Activated CD4-positive, alpha-beta T cell treated with anti-CD3 and anti-CD28 coated beads for 36 hours (primary cell): ENCODE measurements at regions not wholly inside any gene's neighbourhood (a gene's known extent, or its start where the extent isn't known, plus 50 kb on each side); places are given as distances from the start of the nearest gene placed in this dataset.
"Not testable (repeated sequence)": the region's sequence is repeated elsewhere in the genome, so short reads cannot be mapped to it uniquely, and the experiment has no call there.

Experiments
- ATAC-seq: fragments of 200-7000 bp; cut with Tn5 transposase; one replicate; pipeline ENCODE4 v1.10.0; 2021; ENCODE audit warnings: mild to moderate bottlenecking, moderate library complexity
- CTCF ChIA-PET: fragments of 350-600 bp; sonication (Branson Sonifier 250); formaldehyde crosslinking; loops from one replicate; lab custom pipeline; 2021; ENCODE audit warnings: antibody characterized with exemption; lab: Charles Lee
- POLR2A ChIA-PET: fragments of 350-600 bp; sonication (Branson Sonifier 250); formaldehyde crosslinking; loops from one replicate; lab custom pipeline; 2021; ENCODE audit warnings: antibody characterized with exemption, inconsistent platforms; lab: Charles Lee
- DNase-seq: peaks from one replicate; pipeline ENCODE4 v3.0.0-alpha.2; 2020
- H3K27ac Mint-ChIP-seq: one replicate; pipeline ENCODE4 v1.8.0; 2021; ENCODE audit warnings: mixed read lengths
- H3K27me3 Mint-ChIP-seq: one replicate; pipeline ENCODE4 v1.8.0; 2021; ENCODE audit warnings: mixed read lengths
- H3K36me3 Mint-ChIP-seq: one replicate; pipeline ENCODE4 v1.8.0; 2021; ENCODE audit warnings: low read depth, mixed read lengths
- H3K4me1 Mint-ChIP-seq: one replicate; pipeline ENCODE4 v1.8.0; 2021; ENCODE audit warnings: mixed read lengths
- H3K4me3 Mint-ChIP-seq: one replicate; pipeline ENCODE4 v1.8.0; 2021; ENCODE audit warnings: mild to moderate bottlenecking, moderate library complexity, mixed read lengths
- H3K9me3 Mint-ChIP-seq: one replicate; pipeline ENCODE4 v1.8.0; 2021; ENCODE audit warnings: low read depth, mixed read lengths
- intact Hi-C, 2 experiments: fragments of 100-400 bp; cut with DNase I in 1 of 2; cut with micrococcal nuclease in 1 of 2; formaldehyde crosslinking; loops; one replicate each; pipeline versions ENCODE4 v1.14.2 to v1.15.1; 2022 to 2024; cut with DNase I, micrococcal nuclease

DNA sequence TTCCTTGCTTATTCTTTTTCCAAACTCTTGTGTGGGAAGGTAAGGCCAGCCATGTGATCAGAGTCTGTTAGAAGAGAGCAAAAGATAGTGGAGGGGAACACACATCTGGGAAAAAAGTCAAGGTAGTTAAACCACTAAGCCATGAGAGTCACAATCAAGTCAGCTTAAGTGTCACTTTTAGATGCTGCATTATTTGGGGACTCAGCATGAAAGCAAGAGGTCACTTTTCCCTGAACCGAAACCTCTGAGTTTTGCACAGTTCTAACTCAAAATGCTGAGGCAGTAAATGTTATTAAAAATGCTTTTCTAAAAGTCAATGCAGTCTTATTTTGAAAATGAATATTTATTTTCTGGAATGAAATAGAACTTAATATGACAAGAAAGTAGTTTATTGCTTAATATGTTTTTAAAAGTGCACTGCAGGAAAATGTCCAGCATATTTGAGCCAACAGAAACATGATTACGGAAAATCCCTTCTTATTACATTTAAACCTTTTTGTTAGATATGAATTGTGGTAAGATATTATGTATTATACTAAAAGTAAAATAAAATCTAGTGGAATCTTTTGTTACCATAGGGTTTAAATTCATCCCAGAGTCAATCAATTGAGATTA is 69.3 kb downstream of the RBM11 start:
- intact Hi-C loops, result no loop called here
- CTCF ChIA-PET, result interaction anchor here (0.8 kb wide), 1 partner anchor 718 kb away, joined by 3 read pairs; no protein-coding TSS in a partner anchor

GRCh38 chr21:14284481-14284880 is 68.5 kb downstream of the RBM11 start:
- POLR2A ChIA-PET, result no interaction called here
- H3K27ac Mint-ChIP-seq, result no peak overlapping the region
- H3K9me3 Mint-ChIP-seq, result no peaks in the 10 kb centered on the region
- DNase-seq (no peak), ATAC-seq (no peak)
- intact Hi-C loops, result no loop called here
- H3K4me3 Mint-ChIP-seq, result no peak overlapping the region
- CTCF ChIA-PET, result interaction anchor here (0.8 kb wide), 1 partner anchor 719 kb away, joined by 3 read pairs; no protein-coding TSS in a partner anchor
- peaks cover 6% of the 10 kb centered on the region for H3K27me3 Mint-ChIP-seq
- H3K36me3 Mint-ChIP-seq, result no peaks in the 10 kb centered on the region
- no peaks in the 10 kb centered on the region for H3K4me1 Mint-ChIP-seq

More for the DNA sequence above, 69.3 kb downstream of the RBM11 start:
- H3K9me3 Mint-ChIP-seq, result no peaks in the 10 kb centered on the region
- no peak overlapping the region for H3K4me3 Mint-ChIP-seq
- no peaks in the 10 kb centered on the region for H3K36me3 Mint-ChIP-seq
- DNase-seq, result no peak
- POLR2A ChIA-PET, result no interaction called here
- no peaks in the 10 kb centered on the region for H3K4me1 Mint-ChIP-seq
- no peak for ATAC-seq
- H3K27ac Mint-ChIP-seq, result no peak overlapping the region
- peaks cover 6% of the 10 kb centered on the region for H3K27me3 Mint-ChIP-seq

DNA sequence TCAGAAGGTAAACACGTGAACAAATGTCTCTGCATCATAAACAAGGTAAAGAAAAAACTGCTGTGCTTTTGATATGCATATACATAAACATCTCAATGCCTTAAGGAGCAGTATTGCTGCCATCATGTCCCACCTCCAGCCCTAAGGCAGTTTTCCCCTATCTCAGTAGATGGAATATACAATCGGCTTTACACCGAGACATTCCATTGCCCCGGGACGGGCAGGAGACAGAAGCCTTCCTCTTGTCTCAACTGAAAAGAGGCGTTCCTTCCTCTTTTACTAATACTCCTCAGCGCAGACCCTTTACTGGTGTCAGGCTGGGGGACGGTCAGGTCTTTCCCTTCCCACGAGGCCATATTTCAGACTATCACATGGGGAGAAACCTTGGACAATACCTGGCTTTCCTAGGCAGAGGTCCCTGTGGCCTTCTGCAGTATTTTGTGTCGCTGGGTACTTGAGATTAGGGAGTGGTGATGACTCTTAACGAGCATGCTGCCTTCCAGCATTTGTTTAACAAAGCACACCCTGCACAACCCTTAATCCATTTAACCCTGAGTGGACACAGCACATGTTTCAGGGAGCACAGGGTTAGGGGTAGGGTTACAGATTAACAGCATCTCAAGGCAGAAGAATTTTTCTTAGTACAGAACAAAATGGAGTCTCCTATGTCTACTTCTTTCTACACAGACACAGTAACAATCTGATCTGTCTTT is 65.4 kb downstream of the RBM11 start:
- H3K4me3 Mint-ChIP-seq, CTCF ChIA-PET, H3K27ac Mint-ChIP-seq, DNase-seq, POLR2A ChIA-PET, ATAC-seq, H3K4me1 Mint-ChIP-seq, H3K9me3 Mint-ChIP-seq, H3K27me3 Mint-ChIP-seq, intact Hi-C loops, H3K36me3 Mint-ChIP-seq: not testable (repeated sequence)
